SK-N-SH treated with all-trans-retinoic acid at 6 μM for 48 hours (cell line): ENCODE measurements at regions not wholly inside any gene's neighbourhood (a gene's known extent, or its start where the extent isn't known, plus 50 kb on each side); places are given as distances from the start of the nearest gene placed in this dataset.

ENCODE experiments used
- ATAC-seq: fragments of 200-7000 bp; cut with Tn5 transposase; 3 replicates; pipeline ENCODE4 v1.9.1; 2020; ENCODE audit warnings: mild to moderate bottlenecking, moderate library complexity
- ARNTL ChIP-seq: fragments of 450-650 bp; formaldehyde crosslinking; IDR thresholded peaks from 2 replicates; pipeline ENCODE4 v1.5.0; 2020; ENCODE audit warnings: low read depth, mild to moderate bottlenecking, moderate library complexity, borderline replicate concordance
- BACH2 ChIP-seq: fragments of 250-450 bp; sonication (Bioruptor Pico); IDR thresholded peaks from 2 replicates; pipeline ENCODE4 v1.9.0; 2021; ENCODE audit warnings: mild to moderate bottlenecking, borderline replicate concordance
- CREB5 ChIP-seq: fragments of 250-450 bp; sonication (Bioruptor Pico); IDR thresholded peaks from 2 replicates; pipeline ENCODE4 v1.5.1; 2020; ENCODE audit warnings: low read depth, mild to moderate bottlenecking, moderate library complexity
- CSDC2 ChIP-seq: fragments of 250-450 bp; sonication (Bioruptor Pico); IDR thresholded peaks from 2 replicates; pipeline ENCODE4 v1.5.0; 2020; ENCODE audit warnings: mild to moderate bottlenecking, moderate library complexity
- CSRNP3 ChIP-seq: fragments of 250-450 bp; sonication (Bioruptor Pico); IDR thresholded peaks from 2 replicates; pipeline ENCODE4 v1.5.1; 2021; ENCODE audit warnings: mild to moderate bottlenecking, moderate library complexity
- ESRRG ChIP-seq: fragments of 250-450 bp; sonication (Bioruptor Pico); IDR thresholded peaks from 2 replicates; pipeline ENCODE4 v1.6.1; 2021; ENCODE audit warnings: mild to moderate bottlenecking
- GLIS3 ChIP-seq: fragments of 250-450 bp; sonication (Bioruptor Pico); IDR thresholded peaks from 2 replicates; pipeline ENCODE4 v1.5.0; 2020; ENCODE audit warnings: mild to moderate bottlenecking, moderate library complexity
- ISL1 ChIP-seq: fragments of 250-450 bp; sonication (Bioruptor Pico); IDR thresholded peaks from 2 replicates; pipeline ENCODE4 v2.1.2; 2022; ENCODE audit warnings: mild to moderate bottlenecking, moderate library complexity
- OSR1 ChIP-seq: fragments of 250-450 bp; sonication (Bioruptor Pico); IDR thresholded peaks from 2 replicates; pipeline ENCODE4 v1.8.0; 2022; ENCODE audit warnings: moderate library complexity, mild to moderate bottlenecking, inconsistent platforms
- PATZ1 ChIP-seq: fragments of 250-450 bp; sonication (Bioruptor Pico); IDR thresholded peaks from 2 replicates; pipeline ENCODE4 v1.8.0; 2020; ENCODE audit warnings: mild to moderate bottlenecking, moderate library complexity, borderline replicate concordance
- POU6F1 ChIP-seq: fragments of 250-450 bp; sonication (Bioruptor Pico); IDR thresholded peaks from 2 replicates; pipeline ENCODE4 v1.8.0; 2021; ENCODE audit warnings: low read depth, mild to moderate bottlenecking, moderate library complexity, borderline replicate concordance
- PPARA ChIP-seq: fragments of 250-450 bp; sonication (Bioruptor Pico); IDR thresholded peaks from 2 replicates; pipeline ENCODE4 v1.5.0; 2020; ENCODE audit warnings: mild to moderate bottlenecking, borderline replicate concordance
- RARB ChIP-seq: fragments of 250-450 bp; sonication (Bioruptor Pico); IDR thresholded peaks from 2 replicates; pipeline ENCODE4 v1.8.0; 2021; ENCODE audit warnings: mild to moderate bottlenecking, moderate library complexity
- SNAI2 ChIP-seq: fragments of 250-450 bp; sonication (Bioruptor Pico); IDR thresholded peaks from 2 replicates; pipeline ENCODE4 v1.5.0; 2020; ENCODE audit warnings: mild to moderate bottlenecking, moderate library complexity
- TCF4 ChIP-seq: fragments of 250-450 bp; sonication (Bioruptor Pico); IDR thresholded peaks from 2 replicates; pipeline ENCODE4 v1.8.0; 2021; ENCODE audit warnings: mild to moderate bottlenecking, moderate library complexity, borderline replicate concordance
- TOX ChIP-seq: fragments of 250-450 bp; sonication (Bioruptor Pico); IDR thresholded peaks from 2 replicates; pipeline ENCODE4 v1.8.0; 2021; ENCODE audit warnings: mild to moderate bottlenecking, moderate library complexity, borderline replicate concordance
- TSHZ2 ChIP-seq: fragments of 250-450 bp; sonication (Bioruptor Pico); IDR thresholded peaks from 2 replicates; pipeline ENCODE4 v1.5.0; 2020; ENCODE audit warnings: mild to moderate bottlenecking, moderate library complexity
- ZC3H10 ChIP-seq: fragments of 250-450 bp; sonication (Bioruptor Pico); IDR thresholded peaks from 2 replicates; pipeline ENCODE4 v1.5.1; 2021; ENCODE audit warnings: mild to moderate bottlenecking, moderate library complexity
- ZFP3 ChIP-seq: fragments of 250-450 bp; sonication (Bioruptor Pico); IDR thresholded peaks from 2 replicates; pipeline ENCODE4 v1.5.0; 2020; ENCODE audit warnings: mild to moderate bottlenecking, moderate library complexity
- ZFP30 ChIP-seq: fragments of 450-650 bp; formaldehyde crosslinking; IDR thresholded peaks from 2 replicates; pipeline ENCODE4 v1.5.0; 2022; ENCODE audit warnings: mild to moderate bottlenecking, moderate library complexity
- ZNF565 ChIP-seq: fragments of 450-650 bp; formaldehyde crosslinking; conservative IDR thresholded peaks from 2 replicates; pipeline ENCODE4 v1.5.0; 2020; ENCODE audit warnings: low read depth, mild to moderate bottlenecking, moderate library complexity
- ZNF70 ChIP-seq: fragments of 450-650 bp; formaldehyde crosslinking; IDR thresholded peaks from 2 replicates; pipeline ENCODE4 v1.5.0; 2020; ENCODE audit warnings: mild to moderate bottlenecking, moderate library complexity
- ZNF8 ChIP-seq: fragments of 450-650 bp; formaldehyde crosslinking; IDR thresholded peaks from 2 replicates; pipeline ENCODE4 v1.5.0; 2020; ENCODE audit warnings: mild to moderate bottlenecking, moderate library complexity

GRCh38 chr3:31174079-31174478 lies 279.6 kb upstream of the GADL1 start (continued):
- no peak for TF ChIP-seq ESRRG (CRISPR knock-in tag)
- TF ChIP-seq ZFP3 (CRISPR knock-in tag), result no peak
- no peak for TF ChIP-seq OSR1 (CRISPR knock-in tag)
- TF ChIP-seq ARNTL, result no peak
- no peak for TF ChIP-seq CSDC2

GRCh38 chr3:31176045-31176444 lies 281.6 kb upstream of the GADL1 start:
- TF ChIP-seq ZFP3 (CRISPR knock-in tag), result no peak
- TF ChIP-seq ZNF565 (CRISPR knock-in tag), result no peak
- TF ChIP-seq ZNF70 (CRISPR knock-in tag), result no peak
- TF ChIP-seq ESRRG (CRISPR knock-in tag), result no peak
- TF ChIP-seq ZFP30 (CRISPR knock-in tag), result no peak
- no peak for TF ChIP-seq CREB5 (CRISPR knock-in tag)
- TF ChIP-seq TOX, result no peak
- TF ChIP-seq ZNF8 (CRISPR knock-in tag), result no peak
- TF ChIP-seq CSRNP3 (CRISPR knock-in tag), result no peak
- TF ChIP-seq GLIS3, result no peak
- TF ChIP-seq SNAI2 (CRISPR knock-in tag), result no peak
- no peak for TF ChIP-seq TSHZ2 (CRISPR knock-in tag)
- TF ChIP-seq OSR1 (CRISPR knock-in tag), result no peak
- TF ChIP-seq ZC3H10 (CRISPR knock-in tag), result no peak
- TF ChIP-seq POU6F1 (CRISPR knock-in tag), result no peak
- no peak for TF ChIP-seq ARNTL
- TF ChIP-seq TCF4 (CRISPR knock-in tag), result no peak
- TF ChIP-seq BACH2, result no peak
- TF ChIP-seq PATZ1, result no peak
- TF ChIP-seq RARB (CRISPR knock-in tag), result no peak
- ATAC-seq, result no peak

GRCh38 chr3:31178467-31178866 lies 284.0 kb upstream of the GADL1 start:
- no peak for ATAC-seq
- no peak for TF ChIP-seq ESRRG (CRISPR knock-in tag)
- no peak for TF ChIP-seq ZFP30 (CRISPR knock-in tag)
- TF ChIP-seq ZNF8 (CRISPR knock-in tag), result no peak
- no peak for TF ChIP-seq PPARA (CRISPR knock-in tag)
- TF ChIP-seq CSRNP3 (CRISPR knock-in tag), result no peak
- TF ChIP-seq RARB (CRISPR knock-in tag), result no peak
- no peak for TF ChIP-seq TCF4 (CRISPR knock-in tag)
- no peak for TF ChIP-seq ZNF565 (CRISPR knock-in tag)
- no peak for TF ChIP-seq CREB5 (CRISPR knock-in tag)
- no peak for TF ChIP-seq ISL1 (CRISPR knock-in tag)
- no peak for TF ChIP-seq ZNF70 (CRISPR knock-in tag)
- no peak for TF ChIP-seq PATZ1
- TF ChIP-seq ZC3H10 (CRISPR knock-in tag), result no peak
- TF ChIP-seq BACH2, result no peak
- no peak for TF ChIP-seq TOX
